Fibroblast of mammary gland (primary cell): ENCODE measurements at regions not wholly inside any gene's neighbourhood (a gene's known extent, or its start where the extent isn't known, plus 50 kb on each side); places are given as distances from the start of the nearest gene placed in this dataset.

Experiments
- DNase-seq: peaks from one replicate; pipeline ENCODE4 v3.0.0-alpha.2; 2010; ENCODE audit warnings: low read depth
- H3K4me3 ChIP-seq: 2 replicates; pipeline ENCODE4 v1.5.1; 2011; ENCODE audit warnings: low read depth, mild to moderate bottlenecking, low read length, moderate library complexity; ENCODE audit not compliant: control insufficient read depth
- CTCF ChIP-seq: conservative IDR thresholded peaks from 2 replicates; pipeline ENCODE4 v1.5.1; 2011; ENCODE audit warnings: low read depth, low read length, inconsistent platforms; ENCODE audit not compliant: control insufficient read depth, insufficient read depth

DNA sequence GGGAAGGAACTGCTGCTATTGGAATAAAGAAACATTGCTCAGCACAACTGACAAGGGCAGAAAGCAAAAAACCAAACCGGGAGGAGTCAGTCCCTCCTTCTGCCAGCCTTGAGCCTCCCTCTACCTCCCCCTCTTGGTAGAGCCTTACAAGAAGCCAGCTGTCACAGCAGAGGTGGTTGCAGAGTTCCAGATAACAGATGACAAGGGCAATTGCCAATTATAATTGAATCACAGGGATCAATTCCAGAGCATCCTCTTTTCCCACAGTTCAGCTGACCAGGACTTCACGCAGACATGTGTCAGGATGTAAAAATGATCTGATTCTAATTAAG lies 548.2 kb upstream of the LRRTM1 start:
- no peak overlapping the region for H3K4me3 ChIP-seq
- TF ChIP-seq CTCF = no peak
- no peak for DNase-seq

DNA sequence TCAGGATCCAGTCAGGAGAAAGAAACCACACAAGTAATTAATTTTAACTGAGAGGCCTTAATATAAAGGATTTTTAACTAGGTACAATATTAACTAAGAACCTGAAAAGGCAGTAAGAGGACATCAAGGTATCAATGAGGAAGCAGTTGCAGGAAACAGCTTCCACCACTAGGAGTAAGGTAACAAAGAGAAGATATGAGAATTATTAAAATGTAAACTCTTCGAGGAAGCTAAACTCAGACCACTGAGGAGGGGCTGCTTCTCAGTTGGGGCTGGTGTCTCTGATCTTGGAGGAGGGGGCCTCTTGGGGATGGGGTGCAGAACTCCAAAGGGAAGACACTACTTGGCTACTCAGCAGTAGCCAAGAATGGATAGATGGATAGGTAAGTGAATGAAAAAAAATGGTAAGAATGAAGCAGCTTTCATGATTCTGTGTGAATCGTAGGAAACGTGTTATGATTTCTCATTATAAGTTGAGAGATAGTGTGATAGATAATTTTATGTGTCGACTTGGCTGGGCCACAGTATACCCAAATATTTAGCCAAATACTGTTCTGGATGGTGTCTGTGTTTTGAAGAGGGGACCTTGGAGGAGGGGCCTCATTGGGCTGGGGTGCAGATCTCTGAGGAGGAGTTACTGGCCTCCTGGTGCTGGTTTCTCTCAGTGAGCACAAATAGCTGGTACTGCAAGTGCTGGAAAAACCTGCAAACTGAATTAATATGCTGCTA lies 547.7 kb upstream of the LRRTM1 start:
- TF ChIP-seq CTCF = no peak
- DNase-seq = no peak
- H3K4me3 ChIP-seq = no peak overlapping the region

GRCh38 chr2:80830891-80831290 lies 526.3 kb upstream of the LRRTM1 start:
- no peak overlapping the region for H3K4me3 ChIP-seq
- no peak for DNase-seq
- no peak for TF ChIP-seq CTCF

DNA sequence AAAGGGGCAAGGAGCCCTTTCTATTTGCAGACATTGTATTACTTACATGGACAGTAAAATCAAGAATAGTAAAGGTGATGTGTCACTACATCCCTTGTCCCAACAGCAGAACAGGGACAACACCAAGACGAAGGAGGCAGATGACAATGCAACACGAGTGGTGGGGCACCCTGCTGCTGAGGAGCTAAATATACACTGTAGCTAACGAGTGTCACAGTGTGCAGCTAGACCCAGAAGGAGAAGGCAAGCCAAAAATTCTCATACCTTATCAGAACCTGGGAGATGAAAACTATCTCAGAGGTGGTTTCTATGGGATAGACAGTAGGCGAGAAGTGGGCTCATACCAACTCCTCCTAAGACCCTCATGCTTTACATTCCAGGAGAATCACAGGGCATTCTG lies 518.4 kb upstream of the LRRTM1 start:
- H3K4me3 ChIP-seq = no peak overlapping the region
- no peak for DNase-seq
- TF ChIP-seq CTCF = no peak

DNA sequence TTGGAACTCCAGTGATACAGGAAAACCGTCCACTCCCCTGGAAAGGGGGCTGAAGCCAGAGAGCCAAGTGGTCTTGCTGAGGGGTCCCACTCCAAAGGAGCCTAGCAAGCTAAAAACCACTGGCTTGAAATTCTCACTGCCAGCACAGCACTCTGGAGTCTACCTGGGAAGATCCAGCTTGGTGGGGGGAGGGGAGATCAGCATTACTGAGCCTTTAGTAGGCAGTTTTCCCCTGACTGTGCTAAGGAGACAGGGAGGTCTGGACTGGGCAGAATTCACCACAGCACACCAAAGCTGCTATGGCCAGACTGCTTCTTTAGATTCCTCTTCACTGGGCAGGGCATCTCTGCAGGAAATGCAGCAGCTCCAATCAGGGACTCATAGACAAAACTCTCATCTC lies 510.7 kb upstream of the LRRTM1 start:
- DNase-seq = no peak
- TF ChIP-seq CTCF = no peak

DNA sequence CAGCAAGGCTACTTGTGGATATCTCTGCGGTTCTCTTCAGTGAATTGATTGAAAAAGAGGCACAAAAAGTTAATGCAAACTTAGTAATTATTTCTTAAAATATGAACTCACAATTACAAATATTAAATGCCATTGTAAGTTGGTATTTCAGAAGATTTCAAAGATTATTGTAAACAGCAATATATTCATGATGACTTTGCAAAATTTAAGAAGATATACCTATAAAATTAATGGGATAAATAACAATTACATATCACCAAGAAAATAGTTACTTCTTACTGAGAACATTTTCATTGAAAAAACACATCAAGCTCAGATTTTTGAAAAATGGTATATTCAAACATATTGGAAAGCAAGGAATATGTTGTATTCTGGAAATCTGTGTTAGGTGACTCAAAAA lies 482.0 kb upstream of the LRRTM1 start:
- DNase-seq = no peak
- no peak for TF ChIP-seq CTCF
- H3K4me3 ChIP-seq = no peak overlapping the region

More for the DNA sequence above, 510.7 kb upstream of the LRRTM1 start:
- H3K4me3 ChIP-seq = no peak overlapping the region

DNA sequence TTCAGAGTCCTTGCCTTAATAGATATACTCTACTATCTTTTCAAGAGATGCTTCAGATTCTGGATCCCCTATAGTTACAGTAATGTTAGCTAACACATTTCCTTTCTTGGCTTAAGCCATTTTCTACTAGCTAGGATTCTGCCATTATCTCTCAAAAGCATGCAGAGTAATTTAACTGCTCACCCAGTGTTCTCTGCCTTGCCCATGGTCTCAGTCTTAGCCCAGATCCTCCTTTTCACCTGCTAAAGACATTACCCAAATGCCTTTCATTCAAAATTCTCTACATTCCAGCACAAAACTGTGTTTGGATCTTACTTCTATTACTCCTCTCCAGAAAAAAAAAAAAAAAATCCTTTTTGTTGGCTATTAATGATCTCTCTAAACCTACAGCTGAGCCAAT lies 474.2 kb upstream of the LRRTM1 start:
- no peak overlapping the region for H3K4me3 ChIP-seq
- no peak for DNase-seq
- TF ChIP-seq CTCF = no peak
